HG03159 (cell line): ENCODE measurements at regions not wholly inside any gene's neighbourhood (a gene's known extent, or its start where the extent isn't known, plus 50 kb on each side); places are given as distances from the start of the nearest gene placed in this dataset.

ENCODE experiments used
- ATAC-seq: cut with Tn5 transposase; IDR thresholded peaks from one replicate; pipeline ENCODE4 v1.9.1; 2021; ENCODE audit warnings: mild to moderate bottlenecking, moderate library complexity; ENCODE audit not compliant: unreplicated experiment

- ATAC-seq: no peak
Measured at GRCh38 chr15:47273864-47274263, 443.4 kb upstream of the SEMA6D start.

GRCh38 chr15:47283246-47283645 is 434.1 kb upstream of the SEMA6D start:
- ATAC-seq: no peak

GRCh38 chr15:47288794-47289193 is 428.5 kb upstream of the SEMA6D start:
- no peak for ATAC-seq

GRCh38 chr15:47289656-47290055 is 427.6 kb upstream of the SEMA6D start:
- ATAC-seq: no peak

- no peak for ATAC-seq
Measured at GRCh38 chr15:47291767-47292166, 425.5 kb upstream of the SEMA6D start.

- ATAC-seq: no peak
Measured at GRCh38 chr15:47292638-47293190, 424.6 kb upstream of the SEMA6D start.

GRCh38 chr15:47293466-47294162 is 423.7 kb upstream of the SEMA6D start:
- no peak for ATAC-seq

GRCh38 chr15:47294765-47295259 is 422.5 kb upstream of the SEMA6D start:
- no peak for ATAC-seq

- no peak for ATAC-seq
Measured at GRCh38 chr15:47296881-47297280, 420.4 kb upstream of the SEMA6D start.

- ATAC-seq: no peak
Measured at GRCh38 chr15:47299846-47300434, 417.4 kb upstream of the SEMA6D start.

GRCh38 chr15:47300596-47300995 is 416.7 kb upstream of the SEMA6D start:
- ATAC-seq: no peak

- ATAC-seq: no peak
Measured at GRCh38 chr15:47301481-47301880, 415.8 kb upstream of the SEMA6D start.

GRCh38 chr15:47304656-47305055 is 412.6 kb upstream of the SEMA6D start:
- ATAC-seq: no peak

- no peak for ATAC-seq
Measured at GRCh38 chr15:47312161-47312560, 405.1 kb upstream of the SEMA6D start.

GRCh38 chr15:47326410-47327333 is 390.6 kb upstream of the SEMA6D start:
- no peak for ATAC-seq

GRCh38 chr15:47331829-47332393 is 385.4 kb upstream of the SEMA6D start:
- ATAC-seq: no peak

GRCh38 chr15:47332481-47332880 is 384.8 kb upstream of the SEMA6D start:
- ATAC-seq: no peak

- ATAC-seq: no peak
Measured at GRCh38 chr15:47333734-47334133, 383.6 kb upstream of the SEMA6D start.

- no peak for ATAC-seq
Measured at GRCh38 chr15:47334805-47335535, 382.3 kb upstream of the SEMA6D start.

GRCh38 chr15:47337106-47337505 is 380.2 kb upstream of the SEMA6D start:
- no peak for ATAC-seq
